Duodenal mucosa (tissue), 2 donors: ENCODE measurements at regions not wholly inside any gene's neighbourhood (a gene's known extent, or its start where the extent isn't known, plus 50 kb on each side); places are given as distances from the start of the nearest gene placed in this dataset.

Experiments
- H3K27ac ChIP-seq: one replicate; pipeline ENCODE4 v1.7.0; 2013; ENCODE audit warnings: low read depth, low read length
- H3K27me3 ChIP-seq, 2 donors: one replicate each; pipeline ENCODE4 v1.7.0; 2013; ENCODE audit warnings: low read length in 2 of 2, control low read depth in 1 of 2; ENCODE audit not compliant: insufficient read depth in 2 of 2, control insufficient read depth in 1 of 2
- H3K36me3 ChIP-seq, 2 donors: one replicate each; pipeline ENCODE4 v1.7.0; 2013; ENCODE audit warnings: low read length in 2 of 2, control low read depth in 1 of 2; ENCODE audit not compliant: insufficient read depth in 2 of 2, control insufficient read depth in 1 of 2
- H3K4me1 ChIP-seq, 2 donors: one replicate each; pipeline ENCODE4 v1.7.0; 2013; ENCODE audit warnings: low read length in 2 of 2, control low read depth in 1 of 2; ENCODE audit not compliant: insufficient read depth in 2 of 2, control insufficient read depth in 1 of 2
- H3K4me3 ChIP-seq, 2 donors: one replicate each; pipeline ENCODE4 v1.7.0; 2013; ENCODE audit warnings: low read length in 2 of 2, low read depth in 1 of 2
- H3K9ac ChIP-seq, 2 donors: one replicate each; pipeline ENCODE4 v1.7.0; 2013; ENCODE audit warnings: low read length in 2 of 2, low read depth in 1 of 2
- H3K9me3 ChIP-seq, 2 donors: one replicate each; pipeline ENCODE4 v1.7.0; 2013; ENCODE audit warnings: low read length in 2 of 2, control low read depth in 1 of 2; ENCODE audit not compliant: control insufficient read depth in 1 of 2

DNA sequence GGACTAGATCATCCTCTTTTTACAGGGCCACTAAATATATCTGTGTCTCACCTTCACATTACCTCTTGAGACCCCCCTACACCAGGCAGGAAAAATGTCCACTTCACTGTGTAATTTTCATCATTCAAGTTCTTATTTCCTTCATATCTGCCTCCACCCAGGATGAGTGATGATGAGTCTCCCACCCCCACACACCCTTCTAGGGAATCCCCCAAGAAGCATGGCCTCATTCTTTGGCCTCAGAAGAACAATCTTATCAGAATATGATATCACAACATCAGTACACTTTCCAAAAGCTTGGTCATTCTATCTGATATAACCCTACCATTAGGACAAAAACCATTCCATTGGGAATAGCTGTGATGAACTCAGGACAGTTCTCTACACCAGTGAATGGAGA is 170.3 kb upstream of the DUSP10 start:
- no peak overlapping the region for H3K4me3 ChIP-seq
- H3K27ac ChIP-seq: no peak overlapping the region
- H3K36me3 ChIP-seq: no peaks in the 10 kb centered on the region
- H3K9ac ChIP-seq: no peak overlapping the region
- H3K9me3 ChIP-seq: no peaks in the 10 kb centered on the region
- H3K4me1 ChIP-seq: no peaks in the 10 kb centered on the region
- H3K27me3 ChIP-seq: no peaks in the 10 kb centered on the region

DNA sequence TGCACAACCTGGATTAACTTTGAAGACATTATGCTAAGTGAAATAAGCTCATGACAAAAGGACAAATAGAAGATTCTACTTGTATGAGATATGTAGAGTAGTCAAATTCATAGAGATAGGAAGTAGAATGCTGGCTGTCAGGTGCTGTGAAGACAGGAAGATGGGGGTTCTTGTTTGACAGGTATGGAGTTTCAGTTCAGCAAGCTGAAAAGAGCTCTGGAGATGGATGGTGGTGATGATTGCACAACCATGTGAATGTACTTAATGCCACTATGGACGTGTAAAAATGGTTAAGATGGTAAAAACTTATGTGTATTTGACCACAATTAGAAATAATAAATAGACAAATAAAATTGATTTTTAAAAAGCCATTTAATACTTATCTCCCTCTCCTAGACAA is 169.8 kb upstream of the DUSP10 start:
- no peaks in the 10 kb centered on the region for H3K27me3 ChIP-seq
- H3K9me3 ChIP-seq: no peaks in the 10 kb centered on the region
- H3K27ac ChIP-seq: no peak overlapping the region
- no peak overlapping the region for H3K9ac ChIP-seq
- no peaks in the 10 kb centered on the region for H3K36me3 ChIP-seq
- H3K4me1 ChIP-seq: no peaks in the 10 kb centered on the region
- no peak overlapping the region for H3K4me3 ChIP-seq

DNA sequence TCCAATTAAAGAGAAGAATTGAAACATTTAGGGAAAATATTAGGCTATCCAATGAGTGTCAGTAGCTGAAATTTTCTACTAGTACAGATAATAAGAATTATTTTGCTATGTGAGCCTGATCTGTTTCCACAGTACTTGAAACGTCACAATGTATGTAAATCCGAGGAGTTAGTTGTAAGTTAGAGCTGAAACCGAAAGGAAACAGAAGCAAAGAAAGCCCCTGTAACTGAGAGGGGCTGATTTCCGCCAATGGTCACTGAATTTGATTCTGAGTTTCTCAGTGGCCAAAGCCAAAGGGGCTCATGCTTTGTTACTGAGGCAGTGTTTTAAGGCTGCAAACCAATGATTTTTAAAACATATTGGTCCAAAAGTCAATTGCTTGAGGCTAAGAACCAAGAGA is 168.3 kb upstream of the DUSP10 start:
- no peak overlapping the region for H3K4me3 ChIP-seq
- no peaks in the 10 kb centered on the region for H3K27me3 ChIP-seq
- no peaks in the 10 kb centered on the region for H3K36me3 ChIP-seq
- H3K9ac ChIP-seq: no peak overlapping the region
- H3K9me3 ChIP-seq: no peaks in the 10 kb centered on the region
- no peak overlapping the region for H3K27ac ChIP-seq
- no peaks in the 10 kb centered on the region for H3K4me1 ChIP-seq

DNA sequence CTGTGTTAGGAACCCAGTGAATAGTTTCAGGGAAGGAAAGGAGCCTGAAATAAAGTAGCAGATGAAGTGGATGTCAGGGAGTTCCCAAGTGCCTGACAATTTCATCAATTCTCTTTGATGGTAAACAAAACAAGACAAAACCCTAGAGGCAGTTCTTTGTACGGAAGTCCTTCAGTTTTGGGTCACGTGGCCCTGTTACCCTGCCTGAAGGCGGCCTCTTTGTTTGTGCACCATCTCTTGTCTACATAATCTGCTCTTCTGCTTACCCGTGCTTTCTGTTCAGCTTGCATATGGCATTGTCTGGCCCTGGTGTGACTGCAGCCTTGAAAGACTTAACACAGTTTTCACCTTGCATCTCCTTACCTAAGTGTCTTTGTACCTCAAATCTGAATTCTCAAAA is 166.7 kb upstream of the DUSP10 start:
- Histone ChIP-seq H3K9ac (no peak overlapping the region), H3K4me3 (no peak overlapping the region), H3K9me3 (no peaks in the 10 kb centered on the region), H3K36me3 (no peaks in the 10 kb centered on the region), H3K27ac (no peak overlapping the region), H3K27me3 (no peaks in the 10 kb centered on the region), H3K4me1 (no peaks in the 10 kb centered on the region)

DNA sequence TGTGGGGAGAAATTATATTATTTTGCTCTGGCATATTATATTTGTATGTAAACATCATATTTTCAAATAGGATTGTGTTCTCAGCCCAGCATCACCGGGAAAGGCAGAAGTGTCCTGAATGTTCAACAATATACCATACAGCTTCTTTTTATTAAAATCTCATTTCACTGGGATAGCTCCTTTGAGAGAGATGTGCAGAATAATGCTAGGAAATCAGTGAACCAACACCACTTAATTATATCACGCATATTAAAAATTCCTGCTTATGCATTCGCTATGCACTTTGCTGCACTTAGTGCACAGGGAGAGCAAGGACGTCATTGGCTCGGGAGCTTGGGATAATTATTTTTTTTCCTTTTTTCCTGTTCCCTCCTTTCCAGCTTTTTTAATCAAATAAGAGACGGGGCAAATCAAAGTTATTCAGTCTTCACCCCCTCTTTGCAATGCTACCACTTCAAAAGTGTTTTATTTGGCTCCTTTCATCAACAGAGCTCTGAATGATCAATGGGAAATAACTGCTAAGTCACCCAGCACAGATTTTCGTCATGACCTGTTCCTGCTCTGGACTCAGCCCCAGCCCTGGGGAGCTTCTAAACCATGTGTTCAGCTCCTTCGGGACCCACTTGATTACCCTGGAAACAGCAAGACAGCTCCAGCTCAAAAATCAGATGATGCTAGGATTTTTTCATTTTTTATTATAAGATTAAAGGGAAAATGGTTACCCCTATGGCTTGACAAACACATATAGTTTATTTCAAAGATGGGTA is 165.5 kb upstream of the DUSP10 start:
- Histone ChIP-seq H3K9me3 (no peaks in the 10 kb centered on the region), H3K27me3 (no peaks in the 10 kb centered on the region), H3K9ac (no peak overlapping the region), H3K4me1 (no peaks in the 10 kb centered on the region), H3K4me3 (no peak overlapping the region), H3K27ac (no peak overlapping the region), H3K36me3 (no peaks in the 10 kb centered on the region)

DNA sequence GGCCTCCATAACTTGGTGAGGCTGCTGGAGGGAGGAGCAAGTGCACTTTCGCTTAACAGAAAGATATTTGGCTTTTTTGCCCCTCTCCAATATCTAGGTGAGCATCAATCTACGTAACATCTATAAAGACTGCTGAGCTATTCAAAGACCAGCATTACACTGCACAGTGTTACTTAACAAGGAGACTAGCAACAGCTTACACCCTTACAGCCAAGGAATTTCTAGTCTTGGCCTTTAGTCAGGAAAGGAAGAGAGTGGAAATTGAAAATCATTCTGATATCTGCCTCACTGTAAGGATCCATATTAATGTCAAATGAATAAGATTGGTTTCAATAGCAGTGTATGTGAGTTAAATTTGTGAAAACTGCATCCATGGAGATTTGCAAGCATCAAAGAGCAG is 163.9 kb upstream of the DUSP10 start:
- Histone ChIP-seq H3K27me3 (no peaks in the 10 kb centered on the region), H3K36me3 (no peaks in the 10 kb centered on the region), H3K4me3 (no peak overlapping the region), H3K9ac (no peak overlapping the region), H3K9me3 (no peaks in the 10 kb centered on the region), H3K27ac (no peak overlapping the region), H3K4me1 (no peaks in the 10 kb centered on the region)

DNA sequence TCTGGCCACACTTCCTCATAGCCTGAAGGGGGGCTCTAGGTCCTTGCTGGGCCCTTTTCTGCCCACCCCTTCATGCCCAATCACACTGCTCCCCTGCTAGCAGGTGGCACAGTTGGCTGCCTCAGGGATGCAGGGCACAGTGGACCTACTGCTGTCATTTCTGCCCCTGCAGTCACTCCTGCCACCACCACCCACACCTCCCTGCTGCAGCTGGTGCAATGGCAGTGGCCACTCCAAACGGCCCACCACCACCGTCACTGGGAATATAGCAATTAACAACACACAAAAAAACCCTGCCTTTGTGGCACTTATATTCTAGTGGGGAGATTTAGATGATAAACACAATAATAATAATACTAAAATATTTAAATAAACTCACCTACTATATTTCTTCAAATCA is 162.4 kb upstream of the DUSP10 start:
- Histone ChIP-seq H3K9me3 (no peaks in the 10 kb centered on the region), H3K4me1 (no peaks in the 10 kb centered on the region), H3K4me3 (no peak overlapping the region), H3K9ac (no peak overlapping the region), H3K27me3 (no peaks in the 10 kb centered on the region), H3K27ac (no peak overlapping the region), H3K36me3 (no peaks in the 10 kb centered on the region)

DNA sequence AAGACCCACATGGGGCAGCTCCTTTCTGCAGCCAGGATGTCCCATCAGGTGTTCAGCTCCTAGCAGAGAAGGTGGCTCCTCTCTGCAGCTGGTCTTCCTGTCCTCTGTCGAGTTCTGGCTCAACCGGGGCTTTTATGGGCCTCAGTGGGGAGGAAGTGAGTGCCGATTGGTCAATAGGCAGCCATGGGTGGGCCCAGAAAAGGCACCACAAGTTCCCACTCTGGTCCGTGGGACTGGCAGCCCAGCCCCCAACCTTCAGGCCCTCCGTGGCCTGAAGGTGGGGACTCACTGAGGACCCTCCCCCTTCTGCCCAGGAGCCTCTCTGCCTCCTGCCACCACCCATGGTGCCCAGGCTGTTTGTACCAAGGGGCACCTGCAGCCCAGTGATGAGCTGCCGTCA is 161.7 kb upstream of the DUSP10 start:
- Histone ChIP-seq H3K9ac (no peak overlapping the region), H3K4me3 (no peak overlapping the region), H3K36me3 (no peaks in the 10 kb centered on the region), H3K9me3 (no peaks in the 10 kb centered on the region), H3K27me3 (no peaks in the 10 kb centered on the region), H3K4me1 (no peaks in the 10 kb centered on the region), H3K27ac (no peak overlapping the region)

DNA sequence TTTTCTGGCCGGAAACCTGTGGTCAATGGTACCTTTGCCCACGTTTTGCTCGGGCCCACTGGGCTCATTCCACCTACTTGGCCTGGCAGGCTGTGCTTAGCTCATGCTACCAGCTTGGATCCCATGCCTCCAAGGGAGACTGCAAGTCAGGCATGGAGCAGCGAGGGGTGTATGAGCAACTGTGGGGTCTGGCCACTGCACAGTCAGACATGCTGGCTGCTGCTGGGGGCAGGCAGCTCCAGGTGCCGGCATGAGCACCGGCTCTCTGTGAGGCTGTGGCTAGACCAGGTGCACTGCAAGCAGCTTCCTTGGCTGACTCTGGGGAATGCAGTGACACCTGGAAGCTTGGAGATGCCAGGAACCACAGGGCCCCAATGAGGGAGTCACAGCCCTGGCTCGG is 161.1 kb upstream of the DUSP10 start:
- Histone ChIP-seq H3K36me3 (no peaks in the 10 kb centered on the region), H3K9ac (no peak overlapping the region), H3K4me1 (no peaks in the 10 kb centered on the region), H3K4me3 (no peak overlapping the region), H3K27ac (no peak overlapping the region), H3K27me3 (no peaks in the 10 kb centered on the region), H3K9me3 (no peaks in the 10 kb centered on the region)

DNA sequence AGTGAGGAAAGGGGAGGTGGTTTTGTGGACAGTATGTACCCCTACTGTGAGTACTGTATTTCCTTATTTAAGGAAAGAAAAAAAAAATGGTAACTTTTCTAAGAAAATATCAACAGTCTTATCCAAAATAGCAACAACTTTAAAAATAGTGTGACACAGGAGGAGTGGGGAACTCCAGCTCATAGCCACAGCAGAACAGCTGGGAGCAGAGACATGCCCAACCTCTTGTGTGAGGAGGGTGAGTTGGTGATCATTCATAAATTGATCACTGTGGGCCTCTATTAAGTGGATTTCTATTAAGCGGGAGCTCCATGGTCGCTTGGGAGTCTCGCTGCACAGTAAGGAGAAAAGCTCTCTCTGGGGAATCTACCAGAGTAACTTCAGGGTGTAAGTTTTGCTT is 158.8 kb upstream of the DUSP10 start:
- Histone ChIP-seq H3K27ac (no peak overlapping the region), H3K27me3 (no peaks in the 10 kb centered on the region), H3K36me3 (no peaks in the 10 kb centered on the region), H3K9ac (no peak overlapping the region), H3K9me3 (no peaks in the 10 kb centered on the region), H3K4me3 (no peak overlapping the region), H3K4me1 (no peaks in the 10 kb centered on the region)

DNA sequence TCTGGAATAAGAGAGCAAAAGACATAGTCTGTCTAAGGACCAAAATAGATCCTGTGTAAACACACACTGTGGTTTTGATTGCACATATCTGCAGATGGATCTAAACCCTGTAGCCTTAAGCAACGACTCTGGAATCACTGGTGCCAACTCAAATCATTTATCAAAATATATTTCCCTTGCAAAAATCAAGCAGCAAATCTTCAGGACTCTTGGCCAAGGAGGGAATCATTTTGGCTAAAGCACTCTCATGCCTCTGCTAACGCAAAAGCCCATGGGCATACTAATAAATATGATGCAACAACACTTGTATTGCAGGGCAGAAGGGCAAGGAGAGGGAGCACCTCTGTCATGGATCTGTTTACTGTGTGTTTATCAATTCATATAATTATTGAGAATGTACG is 155.4 kb upstream of the DUSP10 start:
- Histone ChIP-seq H3K4me1 (no peaks in the 10 kb centered on the region), H3K9ac (no peak overlapping the region), H3K4me3 (no peak overlapping the region), H3K27ac (no peak overlapping the region), H3K9me3 (no peaks in the 10 kb centered on the region), H3K36me3 (no peaks in the 10 kb centered on the region), H3K27me3 (no peaks in the 10 kb centered on the region)
